ENCODE measurements at regions not wholly inside any gene's neighbourhood (a gene's known extent, or its start where the extent isn't known, plus 50 kb on each side); places are given as distances from the start of the nearest gene placed in this dataset.
"Not testable (repeated sequence)": the region's sequence is repeated elsewhere in the genome, so short reads cannot be mapped to it uniquely, and the experiment has no call there.

DNA sequence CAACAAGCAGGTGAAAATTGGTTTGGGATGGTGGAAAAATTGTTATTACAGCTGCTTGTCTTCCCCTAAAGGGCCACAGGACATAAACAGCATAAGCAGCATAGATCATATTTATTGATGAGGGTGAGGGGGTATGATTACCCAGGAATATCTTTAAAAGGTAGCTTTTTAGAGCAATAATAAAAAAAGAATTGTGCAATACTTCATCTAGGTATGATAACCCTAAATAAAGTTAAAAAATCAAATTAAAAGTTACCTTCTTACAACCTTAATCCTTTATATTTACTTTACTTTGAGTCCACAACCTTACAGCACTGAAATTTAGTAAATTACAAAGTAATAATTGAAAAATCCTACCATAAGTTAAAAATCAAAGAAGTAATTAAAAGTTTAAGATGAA is 653.3 kb upstream of the RGS18 start:
- no peak for ATAC-seq
- no peaks in the 10 kb centered on the region for H3K36me3 Mint-ChIP-seq
- no peak for DNase-seq (ENCODE audit: low spot score in 2 of 2)
- H3K9me3 Mint-ChIP-seq, result peaks cover 4% of the 10 kb centered on the region in 2 donors
- H3K27ac Mint-ChIP-seq, result no peak overlapping the region

DNA sequence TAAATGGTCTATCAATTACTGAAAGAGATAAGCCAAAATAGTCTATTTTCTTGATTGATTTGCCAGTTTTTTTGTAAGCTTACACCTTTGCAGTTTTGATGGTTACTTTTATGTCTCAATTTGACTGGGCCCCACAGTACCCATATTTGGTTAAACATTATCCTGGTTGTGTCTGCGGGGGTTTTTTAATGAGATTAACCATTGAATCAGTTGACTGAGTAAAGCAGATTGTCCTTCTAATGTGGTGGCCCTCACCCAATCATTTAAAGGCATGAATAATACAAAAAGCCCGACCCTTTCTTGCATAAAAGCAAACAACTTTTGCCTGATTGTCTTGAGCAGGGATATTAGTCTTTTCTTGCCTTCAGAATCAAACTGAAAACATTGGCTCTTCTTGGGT is 650.0 kb upstream of the RGS18 start:
- H3K9me3 Mint-ChIP-seq, result peaks cover 7 to 10% of the 10 kb centered on the region in 2 donors

GRCh38 chr1:191511480-191511879 is 646.8 kb upstream of the RGS18 start:
- Mint-ChIP-seq H3K9me3 (peaks cover 12% of the 10 kb centered on the region in 2 donors), H3K36me3 (peaks cover 4 to 11% of the 10 kb centered on the region in 2 donors)
- not testable (repeated sequence) for DNase-seq (ENCODE audit: low spot score in 2 of 2); ATAC-seq; H3K27ac Mint-ChIP-seq

More for the DNA sequence above, 650.0 kb upstream of the RGS18 start:
- Mint-ChIP-seq H3K27ac (no peak overlapping the region), H3K36me3 (peaks cover 4 to 5% of the 10 kb centered on the region in 2 donors)
- no peak for DNase-seq (ENCODE audit: low spot score in 2 of 2)
- no peak for ATAC-seq

DNA sequence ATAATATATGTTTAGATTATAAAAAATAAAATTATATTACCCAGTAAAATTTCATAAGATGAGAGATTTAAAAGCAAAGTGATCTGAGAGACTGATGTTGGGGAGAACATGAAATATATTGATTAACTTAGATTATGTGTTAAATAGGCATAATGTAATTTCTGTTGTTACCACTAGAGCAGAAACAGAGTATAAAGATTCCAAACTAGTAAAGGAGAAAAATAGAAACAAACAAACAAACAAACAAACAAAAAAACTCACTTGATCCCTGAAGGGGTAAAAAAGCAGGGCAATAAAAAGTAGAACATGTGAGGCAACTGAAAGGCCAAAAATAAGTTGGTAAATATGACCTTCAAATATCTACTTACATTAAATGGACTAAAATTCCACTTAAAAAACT is 640.4 kb upstream of the RGS18 start:
- peaks cover 9 to 13% of the 10 kb centered on the region in 2 donors for H3K9me3 Mint-ChIP-seq
- peaks cover under 1 to 8% of the 10 kb centered on the region in 2 donors for H3K36me3 Mint-ChIP-seq
- DNase-seq (ENCODE audit: low spot score in 2 of 2) (no peak), ATAC-seq (no peak)
- H3K27ac Mint-ChIP-seq, result no peak overlapping the region

DNA sequence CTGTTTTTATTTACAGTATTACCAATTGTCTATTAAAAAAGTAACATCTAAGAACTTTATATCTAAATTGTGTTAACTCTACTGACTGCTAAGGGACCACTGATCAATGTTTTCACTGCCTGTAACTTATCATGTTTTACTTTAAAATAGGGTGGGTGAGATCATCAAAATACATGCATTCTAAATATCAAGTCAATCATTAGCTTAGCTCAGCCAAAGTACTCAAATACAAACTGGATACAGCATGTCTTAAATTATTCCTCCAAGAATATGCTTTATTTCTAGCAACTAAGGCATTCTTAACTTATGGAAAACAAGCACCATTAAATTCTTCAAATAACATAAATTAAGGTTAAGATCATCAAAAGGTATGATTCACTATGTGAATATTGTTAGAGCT is 638.7 kb upstream of the RGS18 start:
- H3K36me3 Mint-ChIP-seq, result no peaks in the 10 kb centered on the region
- peaks cover 5 to 7% of the 10 kb centered on the region in 2 donors for H3K9me3 Mint-ChIP-seq
- H3K27ac Mint-ChIP-seq, result no peak overlapping the region
- no peak for ATAC-seq
- no peak for DNase-seq (ENCODE audit: low spot score in 2 of 2)

DNA sequence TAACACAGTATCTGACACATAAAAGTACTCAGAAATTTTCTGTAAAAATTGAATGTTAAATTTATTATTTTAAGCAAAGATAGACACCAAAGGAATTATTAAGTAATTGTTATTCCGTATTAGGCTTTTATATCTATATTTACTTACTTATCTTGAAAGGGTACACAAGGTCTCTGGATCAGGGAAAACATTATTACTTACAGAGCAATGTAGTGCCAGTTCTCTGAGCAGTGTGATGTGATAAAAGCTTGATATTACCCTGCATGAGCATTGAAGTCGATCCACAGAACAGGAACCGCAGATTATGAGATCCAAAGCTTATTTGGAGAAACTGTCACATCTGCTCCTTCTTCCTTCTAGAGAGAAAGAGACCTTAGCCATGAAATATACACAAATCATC is 637.9 kb upstream of the RGS18 start:
- no peak overlapping the region for H3K27ac Mint-ChIP-seq
- H3K36me3 Mint-ChIP-seq, result no peaks in the 10 kb centered on the region
- ATAC-seq, result no peak
- no peak for DNase-seq (ENCODE audit: low spot score in 2 of 2)
- H3K9me3 Mint-ChIP-seq, result peaks cover 8 to 10% of the 10 kb centered on the region in 2 donors

DNA sequence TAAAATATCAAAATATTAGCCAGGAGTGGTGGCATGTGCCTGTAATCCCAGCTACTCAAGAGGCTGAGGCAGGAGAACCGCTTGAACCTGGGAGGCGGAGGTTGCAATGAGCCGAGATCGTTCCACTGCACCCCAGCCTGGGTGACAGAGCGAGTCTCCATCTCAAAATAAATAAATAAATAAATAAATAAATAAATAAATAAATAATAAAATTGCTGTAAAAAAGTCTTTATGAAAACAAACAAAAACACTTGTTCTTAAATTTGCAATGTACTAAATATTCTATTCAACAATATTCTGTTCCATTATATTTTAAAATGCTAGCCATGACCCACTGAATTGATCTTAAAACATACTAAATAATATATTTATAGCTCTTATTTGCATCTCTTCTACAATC is 632.3 kb upstream of the RGS18 start:
- not testable (repeated sequence) for ATAC-seq

GRCh38 chr1:191528275-191528674 is 630.0 kb upstream of the RGS18 start:
- no peak for DNase-seq (ENCODE audit: low spot score in 2 of 2)
- ATAC-seq, result no peak
- peaks cover 14 to 29% of the 10 kb centered on the region in 2 donors for H3K9me3 Mint-ChIP-seq
- H3K27ac Mint-ChIP-seq, result no peak overlapping the region
- peaks cover 0 to 1% of the 10 kb centered on the region in 2 donors for H3K36me3 Mint-ChIP-seq

More for the DNA sequence above, 632.3 kb upstream of the RGS18 start:
- peaks cover 20 to 23% of the 10 kb centered on the region in 2 donors for H3K9me3 Mint-ChIP-seq
- not testable (repeated sequence) for H3K36me3 Mint-ChIP-seq; DNase-seq (ENCODE audit: low spot score in 2 of 2); H3K27ac Mint-ChIP-seq

- H3K27ac Mint-ChIP-seq, result no peak overlapping the region
- no peak for ATAC-seq
- DNase-seq (ENCODE audit: low spot score in 2 of 2), result no peak
- H3K9me3 Mint-ChIP-seq, result peaks cover 11 to 30% of the 10 kb centered on the region in 2 donors
- H3K36me3 Mint-ChIP-seq, result peaks cover 0 to 4% of the 10 kb centered on the region in 2 donors
These were observed 627.3 kb upstream of the RGS18 start for GRCh38 chr1:191530928-191531327.

- peaks cover 0 to 4% of the 10 kb centered on the region in 2 donors for H3K36me3 Mint-ChIP-seq
- no peak overlapping the region for H3K27ac Mint-ChIP-seq
- DNase-seq (ENCODE audit: low spot score in 2 of 2) (no peak), ATAC-seq (no peak)
- H3K9me3 Mint-ChIP-seq, result peaks cover 12 to 30% of the 10 kb centered on the region in 2 donors
These were observed 625.0 kb upstream of the RGS18 start for GRCh38 chr1:191533254-191533653.

GRCh38 chr1:191536791-191537429 is 621.4 kb upstream of the RGS18 start:
- Mint-ChIP-seq H3K9me3 (peaks cover 6 to 20% of the 10 kb centered on the region in 2 donors), H3K27ac (no peak overlapping the region), H3K36me3 (peaks cover 0 to 4% of the 10 kb centered on the region in 2 donors)
- no peak for DNase-seq (ENCODE audit: low spot score in 2 of 2)
- no peak for ATAC-seq

DNA sequence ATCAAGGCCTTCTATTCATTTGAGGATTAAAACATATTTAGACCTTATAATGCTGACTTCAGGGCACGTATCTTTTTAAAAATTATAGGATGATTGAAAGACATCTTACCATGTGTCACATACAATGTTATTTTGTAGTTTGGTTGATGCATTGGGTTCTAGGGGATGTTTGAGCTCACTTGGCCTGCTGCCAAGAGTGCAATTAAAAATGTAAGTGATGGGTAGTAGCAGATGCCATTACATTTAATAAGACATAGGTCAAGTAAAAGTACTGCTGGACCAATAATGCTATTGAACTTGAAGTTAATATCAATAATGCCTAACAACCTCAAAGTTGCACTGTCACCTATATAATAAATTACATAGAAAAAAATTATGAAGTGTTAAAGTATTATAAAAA is 616.5 kb upstream of the RGS18 start:
- no peak for ATAC-seq
- H3K36me3 Mint-ChIP-seq, result no peaks in the 10 kb centered on the region
- H3K27ac Mint-ChIP-seq, result no peak overlapping the region
- DNase-seq (ENCODE audit: low spot score in 2 of 2), result no peak
- peaks cover 10 to 11% of the 10 kb centered on the region in 2 donors for H3K9me3 Mint-ChIP-seq

GRCh38 chr1:191542444-191542843 is 615.8 kb upstream of the RGS18 start:
- no peak for DNase-seq (ENCODE audit: low spot score in 2 of 2)
- H3K27ac Mint-ChIP-seq, result no peak overlapping the region
- ATAC-seq, result no peak
- H3K36me3 Mint-ChIP-seq, result no peaks in the 10 kb centered on the region
- H3K9me3 Mint-ChIP-seq, result peaks cover 6% of the 10 kb centered on the region in 2 donors

GRCh38 chr1:191546803-191547202 is 611.5 kb upstream of the RGS18 start:
- ATAC-seq, result no peak

GRCh38 chr1:191551019-191551418 is 607.2 kb upstream of the RGS18 start:
- DNase-seq (ENCODE audit: low spot score in 2 of 2) (no peak), ATAC-seq (no peak)
- peaks cover 0 to 15% of the 10 kb centered on the region in 2 donors for H3K9me3 Mint-ChIP-seq
- H3K27ac Mint-ChIP-seq, result no peak overlapping the region
- no peaks in the 10 kb centered on the region for H3K36me3 Mint-ChIP-seq

More at GRCh38 chr1:191546803-191547202, 611.5 kb upstream of the RGS18 start:
- Mint-ChIP-seq H3K9me3 (peaks cover 6 to 17% of the 10 kb centered on the region in 2 donors), H3K27ac (no peak overlapping the region), H3K36me3 (no peaks in the 10 kb centered on the region)
- no peak for DNase-seq (ENCODE audit: low spot score in 2 of 2)

GRCh38 chr1:191558379-191558778 is 599.9 kb upstream of the RGS18 start:
- peaks cover 6 to 14% of the 10 kb centered on the region in 2 donors for H3K9me3 Mint-ChIP-seq
- no peaks in the 10 kb centered on the region for H3K36me3 Mint-ChIP-seq
- ATAC-seq (no peak), DNase-seq (ENCODE audit: low spot score in 2 of 2) (no peak)
- H3K27ac Mint-ChIP-seq, result no peak overlapping the region

- DNase-seq (ENCODE audit: low spot score in 2 of 2) (no peak), ATAC-seq (no peak)
- Mint-ChIP-seq H3K27ac (no peak overlapping the region), H3K36me3 (no peaks in the 10 kb centered on the region), H3K9me3 (peaks cover 6 to 22% of the 10 kb centered on the region in 2 donors)
These were observed 597.0 kb upstream of the RGS18 start for GRCh38 chr1:191561276-191561675.

- H3K9me3 Mint-ChIP-seq, result peaks cover 0 to 15% of the 10 kb centered on the region in 2 donors
- ATAC-seq (no peak), DNase-seq (ENCODE audit: low spot score in 2 of 2) (no peak)
- no peaks in the 10 kb centered on the region for H3K36me3 Mint-ChIP-seq
- no peak overlapping the region for H3K27ac Mint-ChIP-seq
These were observed 594.0 kb upstream of the RGS18 start for GRCh38 chr1:191564275-191564674.
